Endothelial cell of umbilical vein (primary cell): ENCODE measurements at regions not wholly inside any gene's neighbourhood (a gene's known extent, or its start where the extent isn't known, plus 50 kb on each side); places are given as distances from the start of the nearest gene placed in this dataset.

Source experiments
- BruUV-seq: library from RNA; stranded (reverse); fragments of 400-500 nt; replicated peaks from 2 replicates; lab custom pipeline; 2021; lab: Mats Ljungman, UMichigan
- CTCF ChIA-PET: fragments of 300-600, 350-600 bp; sonication (Branson Sonifier 250); formaldehyde crosslinking; loops from one replicate; lab custom pipeline; 2021; ENCODE audit warnings: antibody characterized with exemption, inconsistent platforms; lab: Charles Lee
- POLR2A ChIA-PET: fragments of 300-600, 350-600 bp; sonication (Branson Sonifier 250); formaldehyde crosslinking; loops from one replicate; lab custom pipeline; 2021; ENCODE audit warnings: antibody characterized with exemption, inconsistent platforms; lab: Charles Lee
- DNase-seq: peaks from one replicate; pipeline ENCODE4 v3.0.0-alpha.2; 2011; ENCODE audit warnings: low read depth, low spot score
- FAIRE-seq: peaks from 2 replicates; lab custom pipeline; 2011; peaks lifted over from hg19 to GRCh38; lab: Jason Lieb, UNC
- H2AFZ ChIP-seq: 2 replicates; pipeline ENCODE4 v1.6.0; 2012; ENCODE audit warnings: low read depth, low read length, control low read depth, inconsistent platforms
- H3K27ac ChIP-seq: 2 replicates; pipeline ENCODE4 v1.5.1; 2011; ENCODE audit warnings: low read depth, mild to moderate bottlenecking, control low read depth, low read length, moderate library complexity; ENCODE audit not compliant: insufficient read depth
- H3K27me3 ChIP-seq, 2 experiments: 2 replicates each; pipeline versions ENCODE4 v1.6.0 to v1.6.1; 2011; ENCODE audit warnings: low read length in 2 of 2, mixed read lengths in 1 of 2; ENCODE audit not compliant: control insufficient read depth in 2 of 2, insufficient read depth in 2 of 2
- H3K36me3 ChIP-seq, 2 experiments: 2 replicates in 1 of 2; 3 replicates in 1 of 2; pipeline ENCODE4 v1.5.1; 2011; ENCODE audit warnings: low read length in 2 of 2, mild to moderate bottlenecking in 1 of 2, moderate library complexity in 1 of 2; ENCODE audit not compliant: control insufficient read depth in 2 of 2, insufficient read depth in 2 of 2; ENCODE audit errors: extremely low read depth in 1 of 2
- H3K4me1 ChIP-seq: 3 replicates; pipeline ENCODE4 v1.5.1; 2011; ENCODE audit warnings: mild to moderate bottlenecking, low read length; ENCODE audit not compliant: control insufficient read depth, insufficient read depth; ENCODE audit errors: extremely low read depth
- H3K4me2 ChIP-seq: 2 replicates; pipeline ENCODE4 v1.6.1; 2011; ENCODE audit warnings: low read length, control low read depth, mixed read lengths; ENCODE audit not compliant: insufficient read depth
- H3K4me3 ChIP-seq, 3 experiments: fragments of 200-600 bp in 1 of 3; sonication (generic), shearing (Covaris generic) in 1 of 3; replicated peaks in 1 of 3; 2 replicates each; pipeline ENCODE4 v1.5.1; 2011 to 2016; ENCODE audit warnings: control low read depth in 3 of 3, low read length in 3 of 3, mild to moderate bottlenecking in 2 of 3, inconsistent platforms in 1 of 3, low read depth in 1 of 3, moderate library complexity in 1 of 3; ENCODE audit not compliant: insufficient read depth in 1 of 3
- H3K79me2 ChIP-seq: 2 replicates; pipeline ENCODE4 v1.6.0; 2012; ENCODE audit warnings: low read length, inconsistent platforms; ENCODE audit not compliant: control insufficient read depth, insufficient read depth
- H3K9ac ChIP-seq: replicated peaks from 2 replicates; pipeline ENCODE3; 2011; ENCODE audit warnings: low read length, control low read depth; ENCODE audit not compliant: insufficient read depth; ENCODE audit errors: extremely low read depth
- H3K9me1 ChIP-seq: replicated peaks from 3 replicates; pipeline ENCODE4 v1.6.0; 2011; ENCODE audit warnings: mild to moderate bottlenecking, low read length; ENCODE audit not compliant: control insufficient read depth, insufficient read depth; ENCODE audit errors: extremely low read depth
- H3K9me3 ChIP-seq: replicated peaks from 2 replicates; pipeline ENCODE4 v1.5.1; 2012; ENCODE audit warnings: low read length, inconsistent platforms; ENCODE audit not compliant: control insufficient read depth, insufficient read depth
- H4K20me1 ChIP-seq: replicated peaks from 2 replicates; pipeline ENCODE3; 2011; ENCODE audit warnings: mild to moderate bottlenecking, low read length; ENCODE audit not compliant: control insufficient read depth, insufficient read depth; ENCODE audit errors: extremely low read depth
- CTCF ChIP-seq, 2 donors: IDR thresholded peaks; 1 replicate in 1 of 2; 2 replicates in 1 of 2; pipeline ENCODE4 v1.5.1; 2011; ENCODE audit warnings: low read length in 2 of 2, mild to moderate bottlenecking in 2 of 2, moderate library complexity in 2 of 2, control low read depth in 1 of 2, inconsistent platforms in 1 of 2, low read depth in 1 of 2; ENCODE audit not compliant: insufficient read depth in 1 of 2; ENCODE audit errors: extremely low read depth in 1 of 2
- EZH2 ChIP-seq: IDR thresholded peaks from 2 replicates; pipeline ENCODE4 v1.6.1; 2012; ENCODE audit warnings: borderline replicate concordance, low read depth, mild to moderate bottlenecking, moderate library complexity, low read length, inconsistent platforms; ENCODE audit not compliant: severe bottlenecking
- FOS ChIP-seq: IDR thresholded peaks from 2 replicates; pipeline ENCODE4 v1.6.1; 2011; ENCODE audit warnings: mild to moderate bottlenecking, low read length, moderate library complexity, borderline replicate concordance; ENCODE audit not compliant: insufficient read depth
- GATA2 ChIP-seq: IDR thresholded peaks from 2 replicates; pipeline ENCODE4 v1.7.0; 2011; ENCODE audit warnings: low read depth, mild to moderate bottlenecking, moderate library complexity, mixed read lengths, low read length; ENCODE audit not compliant: insufficient read length, insufficient read depth
- JUN ChIP-seq: IDR thresholded peaks from 2 replicates; pipeline ENCODE4 v1.6.1; 2011; ENCODE audit warnings: borderline replicate concordance, low read depth; ENCODE audit not compliant: insufficient read length, insufficient read depth
- MAX ChIP-seq: IDR thresholded peaks from 2 replicates; pipeline ENCODE4 v1.6.1; 2011; ENCODE audit not compliant: insufficient read depth, insufficient read length
- MYC ChIP-seq: IDR thresholded peaks from one replicate; pipeline ENCODE4 v1.6.1; 2011; ENCODE audit warnings: mild to moderate bottlenecking, low read depth, low read length
- POLR2A ChIP-seq: IDR thresholded peaks from 2 replicates; pipeline ENCODE4 v1.6.1; 2012; ENCODE audit warnings: low read depth, mild to moderate bottlenecking, control low read depth, low read length
- POLR2AphosphoS5 ChIP-seq: IDR thresholded peaks from 2 replicates; pipeline ENCODE4 v1.6.1; 2012; ENCODE audit warnings: low read depth, mild to moderate bottlenecking, control low read depth, low read length, moderate library complexity; ENCODE audit not compliant: insufficient read depth
- dilution Hi-C: fragments of 300-500 bp; cut with MboI; formaldehyde crosslinking; loops from one replicate; pipeline ENCODE4 v1.15.0; 2019; ENCODE audit warnings: low sequenced_read_pairs; ENCODE audit not compliant: extremely low pct_ligation_motif_present
- intact Hi-C: fragments of 100-400 bp; cut with micrococcal nuclease; formaldehyde crosslinking; loops from one replicate; pipeline ENCODE4 v1.10.0; 2022

GRCh38 chr15:62793752-62794144 lies 248.8 kb upstream of the TPM1 start:
- H3K27ac ChIP-seq = no peak overlapping the region
- TF ChIP-seq POLR2AphosphoS5 = no peak
- TF ChIP-seq MYC = no peak
- TF ChIP-seq MAX = no peak
- no peak for TF ChIP-seq GATA2
- no peak for TF ChIP-seq JUN
- no peak for TF ChIP-seq FOS
- TF ChIP-seq POLR2A = no peak
- no peak for TF ChIP-seq CTCF (IDR thresholded peaks at IDR 0.05; ENCODE audit: extremely low read depth in 1 of 2, insufficient read depth in 1 of 2, low read depth in 1 of 2, low read length in 2 of 2)
- no peak for TF ChIP-seq EZH2
- no peak overlapping the region for H3K9ac ChIP-seq
- H3K4me1 ChIP-seq = no peaks in the 10 kb centered on the region
- H3K79me2 ChIP-seq = no peaks in the 10 kb centered on the region
- POLR2A ChIA-PET = interaction anchor here (1.1 kb wide), 1 partner anchor 255 kb away, joined by 3 read pairs; no protein-coding TSS in a partner anchor
- H2AFZ ChIP-seq = no peak overlapping the region
- H3K9me1 ChIP-seq = no peaks in the 10 kb centered on the region
- no peaks in the 10 kb centered on the region for H3K36me3 ChIP-seq
- CTCF ChIA-PET = interaction anchor here (0.9 to 1.5 kb wide), 4 partner anchors 51 to 254 kb away, joined by 3 to 4 read pairs (median 4); partner anchors contain the start of gene TPM1
- H3K27me3 ChIP-seq = peaks cover 2 to 4% of the 10 kb centered on the region in 2 experiments
- no peaks in the 10 kb centered on the region for H3K9me3 ChIP-seq
- dilution Hi-C loops (no loop called here), intact Hi-C loops (no loop called here)
- no TSS peak for BruUV-seq
- H3K4me3 ChIP-seq = no peak overlapping the region
- H3K4me2 ChIP-seq = no peak overlapping the region
- no peaks in the 10 kb centered on the region for H4K20me1 ChIP-seq
- FAIRE-seq (no peak), DNase-seq (peak; percentile 38)
